ENCODE measurements at regions not wholly inside any gene's neighbourhood (a gene's known extent, or its start where the extent isn't known, plus 50 kb on each side); places are given as distances from the start of the nearest gene placed in this dataset.

DNA sequence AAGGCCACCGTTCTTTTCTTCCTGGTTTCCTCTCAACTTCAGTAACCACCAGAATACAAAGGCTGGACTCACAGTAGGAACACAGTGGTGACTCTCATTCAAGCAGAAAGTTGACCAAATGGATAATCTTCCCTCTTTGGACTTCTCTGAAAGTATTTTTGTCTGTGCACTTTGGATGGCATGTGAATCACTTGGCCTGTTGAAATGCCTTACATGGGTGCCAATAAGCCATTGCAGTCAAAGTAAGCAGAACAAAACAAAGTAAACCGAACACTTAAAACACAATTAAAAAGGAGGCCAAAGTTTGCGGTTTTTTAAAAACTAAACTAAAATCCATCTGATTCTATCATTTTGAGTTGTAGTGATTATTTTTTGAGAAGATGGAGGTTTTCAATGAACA lies 370.1 kb upstream of the DDHD1 start:
- TF ChIP-seq HDAC2 (IDR thresholded peaks at IDR 0.05): no peak
- TF ChIP-seq MAFK (IDR thresholded peaks at IDR 0.05; ENCODE audit: partially characterized antibody): no peak
- TF ChIP-seq, protein P1, sequence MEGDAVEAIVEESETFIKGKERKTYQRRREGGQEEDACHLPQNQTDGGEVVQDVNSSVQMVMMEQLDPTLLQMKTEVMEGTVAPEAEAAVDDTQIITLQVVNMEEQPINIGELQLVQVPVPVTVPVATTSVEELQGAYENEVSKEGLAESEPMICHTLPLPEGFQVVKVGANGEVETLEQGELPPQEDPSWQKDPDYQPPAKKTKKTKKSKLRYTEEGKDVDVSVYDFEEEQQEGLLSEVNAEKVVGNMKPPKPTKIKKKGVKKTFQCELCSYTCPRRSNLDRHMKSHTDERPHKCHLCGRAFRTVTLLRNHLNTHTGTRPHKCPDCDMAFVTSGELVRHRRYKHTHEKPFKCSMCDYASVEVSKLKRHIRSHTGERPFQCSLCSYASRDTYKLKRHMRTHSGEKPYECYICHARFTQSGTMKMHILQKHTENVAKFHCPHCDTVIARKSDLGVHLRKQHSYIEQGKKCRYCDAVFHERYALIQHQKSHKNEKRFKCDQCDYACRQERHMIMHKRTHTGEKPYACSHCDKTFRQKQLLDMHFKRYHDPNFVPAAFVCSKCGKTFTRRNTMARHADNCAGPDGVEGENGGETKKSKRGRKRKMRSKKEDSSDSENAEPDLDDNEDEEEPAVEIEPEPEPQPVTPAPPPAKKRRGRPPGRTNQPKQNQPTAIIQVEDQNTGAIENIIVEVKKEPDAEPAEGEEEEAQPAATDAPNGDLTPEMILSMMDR (IDR thresholded peaks at IDR 0.05): no peak

All from A549 (cell line).